ENCODE measurements at regions not wholly inside any gene's neighbourhood (a gene's known extent, or its start where the extent isn't known, plus 50 kb on each side); places are given as distances from the start of the nearest gene placed in this dataset.
A peak's percentile ranks its signal among the peaks of the same experiment; 100 is the strongest.
"Not testable (repeated sequence)": the region's sequence is repeated elsewhere in the genome, so short reads cannot be mapped to it uniquely, and the experiment has no call there.

GRCh38 chr2:224650815-224651439 lies 65.2 kb downstream of the CCDC195 start:
- TF ChIP-seq CTCF (IDR thresholded peaks at IDR 0.05; ENCODE audit: low read depth, low read length), result peak; percentile 60
- H3K4me3 ChIP-seq (ENCODE audit: low read depth, low read length), result no peak overlapping the region

- H3K4me3 ChIP-seq (ENCODE audit: low read depth, low read length), result not testable (repeated sequence)
Measured at GRCh38 chr2:224647684-224648083, 62.5 kb upstream of the CUL3 start.

- H3K4me3 ChIP-seq (ENCODE audit: low read depth, low read length), result no peak overlapping the region
- peak; percentile 51 for TF ChIP-seq CTCF (IDR thresholded peaks at IDR 0.05; ENCODE audit: low read depth, low read length)
Measured at GRCh38 chr2:224646242-224646846, 61.2 kb upstream of the CUL3 start.

GRCh38 chr2:224645722-224646121 lies 60.6 kb upstream of the CUL3 start:
- no peak overlapping the region for H3K4me3 ChIP-seq (ENCODE audit: low read depth, low read length)
- TF ChIP-seq CTCF (IDR thresholded peaks at IDR 0.05; ENCODE audit: low read depth, low read length), result no peak

- H3K4me3 ChIP-seq (ENCODE audit: low read depth, low read length), result no peak overlapping the region
- TF ChIP-seq CTCF (IDR thresholded peaks at IDR 0.05; ENCODE audit: low read depth, low read length), result no peak
Measured at GRCh38 chr2:224640679-224641078, 55.5 kb upstream of the CUL3 start.

- H3K4me3 ChIP-seq (ENCODE audit: low read depth, low read length), result no peak overlapping the region
- TF ChIP-seq CTCF (IDR thresholded peaks at IDR 0.05; ENCODE audit: low read depth, low read length), result no peak
Measured at GRCh38 chr2:224638301-224638823, 53.2 kb upstream of the CUL3 start.

Measured in WI38 (cell line).